Hepatocyte (in vitro differentiated cells): ENCODE measurements at regions not wholly inside any gene's neighbourhood (a gene's known extent, or its start where the extent isn't known, plus 50 kb on each side); places are given as distances from the start of the nearest gene placed in this dataset.
"Not testable (repeated sequence)": the region's sequence is repeated elsewhere in the genome, so short reads cannot be mapped to it uniquely, and the experiment has no call there.

ENCODE experiments used
- DNase-seq: peaks from one replicate; pipeline ENCODE4 v3.0.0-alpha.2; 2016; ENCODE audit warnings: low spot score
- H2AFZ ChIP-seq: fragments of 200-600 bp; sonication (generic); 2 replicates; pipeline ENCODE4 v1.6.0; 2016; ENCODE audit warnings: antibody characterized with exemption, mild to moderate bottlenecking
- H3K27ac ChIP-seq: fragments of 200-600 bp; sonication (generic); 2 replicates; pipeline ENCODE4 v1.5.1; 2016; ENCODE audit warnings: mild to moderate bottlenecking
- H3K27me3 ChIP-seq: fragments of 200-600 bp; sonication (generic); 2 replicates; pipeline ENCODE4 v1.6.1; 2016
- H3K36me3 ChIP-seq: fragments of 200-600 bp; sonication (generic); replicated peaks from 2 replicates; pipeline ENCODE4 v1.5.1; 2016; ENCODE audit warnings: low read depth; ENCODE audit not compliant: insufficient read depth
- H3K4me1 ChIP-seq: fragments of 200-600 bp; sonication (generic); 2 replicates; pipeline ENCODE4 v1.5.1; 2016; ENCODE audit warnings: mild to moderate bottlenecking, moderate library complexity; ENCODE audit not compliant: insufficient read depth
- H3K4me2 ChIP-seq: fragments of 200-600 bp; sonication (generic); 2 replicates; pipeline ENCODE4 v1.6.0; 2016
- H3K4me3 ChIP-seq: fragments of 200-600 bp; sonication (generic); 2 replicates; pipeline ENCODE4 v1.5.1; 2016; ENCODE audit warnings: mild to moderate bottlenecking
- H3K79me2 ChIP-seq: fragments of 200-600 bp; sonication (generic); 2 replicates; pipeline ENCODE4 v1.6.0; 2017; ENCODE audit warnings: mild to moderate bottlenecking
- H3K9me2 ChIP-seq: fragments of 200-600 bp; sonication (generic); replicated peaks from 2 replicates; pipeline ENCODE4 v1.6.0; 2017; ENCODE audit warnings: mild to moderate bottlenecking; ENCODE audit not compliant: insufficient read depth
- H3K9me3 ChIP-seq: fragments of 200-600 bp; sonication (generic); 2 replicates; pipeline ENCODE4 v1.5.1; 2016; ENCODE audit warnings: low read depth, mild to moderate bottlenecking
- H4K20me1 ChIP-seq: fragments of 200-600 bp; sonication (generic); 2 replicates; pipeline ENCODE4 v1.6.0; 2016; ENCODE audit warnings: mild to moderate bottlenecking; ENCODE audit not compliant: insufficient read depth, poor library complexity, severe bottlenecking
- EZH2 ChIP-seq: fragments of 200-600 bp; sonication (generic); IDR thresholded peaks from 2 replicates; pipeline ENCODE4 v1.6.1; 2016; ENCODE audit warnings: antibody characterized with exemption, mild to moderate bottlenecking, borderline replicate concordance
- EZH2phosphoT487 ChIP-seq: fragments of 200-600 bp; sonication (generic); IDR thresholded peaks from one replicate; pipeline ENCODE4 v1.6.1; 2018; ENCODE audit warnings: antibody characterized with exemption, mild to moderate bottlenecking, low read depth, moderate library complexity; ENCODE audit not compliant: unreplicated experiment, severe bottlenecking
- WGBS: methylation state at CpG from one replicate; pipeline ENCODE4 v1.1.6; 2016; ENCODE audit warnings: low lambda C conversion rate; ENCODE audit errors: missing lambda C conversion rate; 5-methylcytosine and 5-hydroxymethylcytosine counted together
- TF ChIP-seq, protein P1 (sequence below): fragments of 200-600 bp; sonication (generic); IDR thresholded peaks from 2 replicates; pipeline ENCODE4 v1.5.1; 2016; ENCODE audit warnings: antibody characterized with exemption, mild to moderate bottlenecking; ENCODE audit not compliant: poor library complexity

DNA sequence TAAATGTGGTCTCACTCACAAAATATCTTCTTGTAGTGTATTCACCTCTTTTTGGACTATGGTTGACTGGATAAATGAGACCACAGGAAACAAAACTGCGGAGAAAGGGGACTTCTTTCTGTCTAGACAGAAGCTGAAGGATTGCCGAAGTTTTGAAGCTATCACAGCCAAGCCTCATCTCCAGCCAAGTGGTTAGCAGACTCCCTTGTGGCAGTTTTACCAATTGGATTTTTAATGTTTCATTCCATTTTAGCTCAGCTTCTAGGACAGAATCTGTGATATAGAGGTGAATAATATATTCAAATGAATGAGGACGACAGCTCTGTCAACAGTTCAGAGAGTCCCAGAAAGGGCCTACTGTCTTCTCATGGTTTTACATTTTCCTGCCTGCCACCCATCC, 215.7 kb upstream of the ZNF608 start:
- Histone ChIP-seq H3K36me3 (no peaks in the 10 kb centered on the region), H3K79me2 (no peaks in the 10 kb centered on the region), H3K9me2 (no peaks in the 10 kb centered on the region), H4K20me1 (no peaks in the 10 kb centered on the region), H3K27ac (no peak overlapping the region), H3K4me1 (peaks cover 9% of the 10 kb centered on the region), H3K4me2 (no peak overlapping the region), H3K27me3 (no peaks in the 10 kb centered on the region), H3K9me3 (no peaks in the 10 kb centered on the region), H2AFZ (no peak overlapping the region), H3K4me3 (no peak overlapping the region)
- no peak for DNase-seq
- TF ChIP-seq, protein P1, sequence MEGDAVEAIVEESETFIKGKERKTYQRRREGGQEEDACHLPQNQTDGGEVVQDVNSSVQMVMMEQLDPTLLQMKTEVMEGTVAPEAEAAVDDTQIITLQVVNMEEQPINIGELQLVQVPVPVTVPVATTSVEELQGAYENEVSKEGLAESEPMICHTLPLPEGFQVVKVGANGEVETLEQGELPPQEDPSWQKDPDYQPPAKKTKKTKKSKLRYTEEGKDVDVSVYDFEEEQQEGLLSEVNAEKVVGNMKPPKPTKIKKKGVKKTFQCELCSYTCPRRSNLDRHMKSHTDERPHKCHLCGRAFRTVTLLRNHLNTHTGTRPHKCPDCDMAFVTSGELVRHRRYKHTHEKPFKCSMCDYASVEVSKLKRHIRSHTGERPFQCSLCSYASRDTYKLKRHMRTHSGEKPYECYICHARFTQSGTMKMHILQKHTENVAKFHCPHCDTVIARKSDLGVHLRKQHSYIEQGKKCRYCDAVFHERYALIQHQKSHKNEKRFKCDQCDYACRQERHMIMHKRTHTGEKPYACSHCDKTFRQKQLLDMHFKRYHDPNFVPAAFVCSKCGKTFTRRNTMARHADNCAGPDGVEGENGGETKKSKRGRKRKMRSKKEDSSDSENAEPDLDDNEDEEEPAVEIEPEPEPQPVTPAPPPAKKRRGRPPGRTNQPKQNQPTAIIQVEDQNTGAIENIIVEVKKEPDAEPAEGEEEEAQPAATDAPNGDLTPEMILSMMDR, result no peak
- TF ChIP-seq EZH2phosphoT487 (no peak), EZH2 (no peak)
- 84% methylated on average over 3 of the region's 3 CpGs for WGBS

DNA sequence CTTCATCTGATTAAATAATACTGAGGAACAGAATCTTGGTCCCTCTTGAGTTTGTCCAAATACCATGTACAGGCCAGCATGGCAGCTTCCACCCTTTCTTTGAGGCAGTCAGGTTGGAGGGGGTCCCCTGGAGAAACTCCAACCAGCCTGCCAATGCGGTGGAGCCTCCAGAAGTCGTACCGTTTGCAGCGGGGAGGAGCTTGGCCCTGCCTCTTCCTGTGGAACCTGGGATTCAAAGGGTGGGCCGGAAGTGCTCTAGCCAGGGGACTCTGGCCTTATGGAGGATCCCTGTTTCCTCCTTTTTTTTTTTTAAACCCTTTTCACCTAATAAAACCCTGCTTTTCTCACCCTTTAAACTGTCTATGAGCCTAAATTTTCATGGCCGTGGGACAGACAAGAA, 216.3 kb upstream of the ZNF608 start:
- H2AFZ ChIP-seq, result no peak overlapping the region
- no peaks in the 10 kb centered on the region for H3K27me3 ChIP-seq
- no peak overlapping the region for H3K4me2 ChIP-seq
- no peak overlapping the region for H3K4me3 ChIP-seq
- no peaks in the 10 kb centered on the region for H3K9me2 ChIP-seq
- no peaks in the 10 kb centered on the region for H3K36me3 ChIP-seq
- no peaks in the 10 kb centered on the region for H3K79me2 ChIP-seq
- H4K20me1 ChIP-seq, result no peaks in the 10 kb centered on the region
- H3K9me3 ChIP-seq, result no peaks in the 10 kb centered on the region
- no peak for TF ChIP-seq EZH2
- no peak for TF ChIP-seq EZH2phosphoT487
- TF ChIP-seq, protein P1, result no peak
- peaks cover 9% of the 10 kb centered on the region for H3K4me1 ChIP-seq
- no peak overlapping the region for H3K27ac ChIP-seq
- DNase-seq, result no peak
- WGBS, result 70% methylated on average over 6 of the region's 6 CpGs

DNA sequence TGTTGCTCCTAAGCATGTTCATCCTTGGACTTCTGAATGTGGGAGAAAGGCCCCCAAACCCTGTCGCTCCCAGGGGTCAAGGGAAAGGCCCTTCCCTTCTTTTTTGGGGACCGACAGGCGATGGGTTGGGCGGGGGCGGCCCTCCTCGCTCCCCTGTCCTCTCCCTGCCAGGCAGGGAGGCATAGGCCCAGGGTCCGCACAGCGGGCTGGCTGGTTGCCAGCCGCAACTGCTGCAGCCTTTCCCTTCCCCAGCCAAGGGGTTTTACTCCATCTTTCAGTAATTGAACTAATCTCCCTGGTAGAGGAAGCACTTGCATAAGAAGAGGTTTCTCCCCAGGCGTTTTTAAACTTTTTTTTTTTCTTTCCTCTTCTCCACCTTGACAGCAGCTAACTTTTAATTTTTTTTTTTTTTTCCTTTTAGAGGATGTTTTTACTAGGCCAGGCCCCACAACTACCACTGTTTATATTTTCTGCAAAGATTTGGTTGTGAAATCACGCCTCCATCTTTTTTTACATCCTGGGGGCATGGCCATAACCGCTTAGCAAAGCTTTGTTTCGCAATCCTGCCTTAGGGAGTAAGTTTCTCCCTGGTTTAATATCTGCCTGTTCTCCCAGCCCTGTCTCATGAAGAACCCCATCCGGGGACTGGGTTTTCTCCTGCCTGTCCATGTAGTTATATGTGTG, 216.9 kb upstream of the ZNF608 start:
- Histone ChIP-seq H4K20me1 (no peaks in the 10 kb centered on the region), H3K4me2 (peak overlapping the region; percentile 21), H2AFZ (no peak overlapping the region), H3K27me3 (no peaks in the 10 kb centered on the region), H3K4me3 (no peak overlapping the region), H3K36me3 (no peaks in the 10 kb centered on the region), H3K27ac (peak overlapping the region; percentile 44), H3K79me2 (no peaks in the 10 kb centered on the region), H3K9me2 (no peaks in the 10 kb centered on the region), H3K9me3 (no peaks in the 10 kb centered on the region), H3K4me1 (peaks cover 9% of the 10 kb centered on the region)
- 52% methylated on average over 14 of the region's 14 CpGs for WGBS
- DNase-seq, result peak; percentile 73
- TF ChIP-seq EZH2, result no peak
- TF ChIP-seq, protein P1, result no peak
- no peak for TF ChIP-seq EZH2phosphoT487

DNA sequence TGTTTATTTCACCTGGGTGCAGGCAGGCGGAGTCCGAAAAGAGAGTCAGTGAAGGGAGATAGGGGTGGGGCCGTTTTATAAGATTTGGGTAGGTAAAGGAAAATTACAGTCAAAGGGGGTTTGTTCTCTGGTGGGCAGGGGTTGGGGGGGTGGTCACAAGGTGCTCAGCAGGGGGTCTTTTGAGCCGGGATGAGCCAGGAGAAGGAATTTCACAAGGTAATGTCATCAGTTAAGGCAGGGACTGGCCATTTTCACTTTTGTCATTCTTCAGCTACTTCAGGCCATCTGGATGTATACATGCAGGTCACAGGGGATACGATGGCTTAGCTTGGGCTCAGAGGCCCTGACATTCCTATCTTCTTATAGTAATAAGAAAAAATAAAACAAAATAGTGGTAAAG, 220.3 kb upstream of the ZNF608 start:
- H3K4me1 ChIP-seq, H2AFZ ChIP-seq, H3K9me2 ChIP-seq, H4K20me1 ChIP-seq, DNase-seq, H3K27ac ChIP-seq, H3K36me3 ChIP-seq, H3K79me2 ChIP-seq, H3K27me3 ChIP-seq, H3K9me3 ChIP-seq, H3K4me3 ChIP-seq, H3K4me2 ChIP-seq: not testable (repeated sequence)
- WGBS, result 71% methylated on average over 5 of the region's 5 CpGs

DNA sequence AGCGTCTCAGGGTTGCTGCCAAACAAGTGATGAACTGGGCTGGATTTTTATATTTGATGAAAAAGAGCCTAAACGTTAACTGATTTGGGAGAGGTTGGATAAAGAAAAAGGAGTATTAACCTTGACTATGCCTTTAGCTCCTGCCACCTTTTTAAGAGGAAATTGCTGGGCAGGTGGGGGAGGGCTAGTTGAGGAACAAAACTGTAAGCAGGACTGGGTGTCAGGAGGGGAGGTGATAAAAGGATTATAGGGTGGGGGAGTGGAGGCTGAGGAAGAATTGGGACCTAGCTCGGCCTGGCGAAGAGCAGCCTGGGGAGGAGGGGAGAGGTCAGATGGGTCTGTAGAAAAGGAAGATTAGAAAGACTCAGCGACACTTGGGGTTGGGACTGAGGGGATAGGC, 223.9 kb upstream of the ZNF608 start:
- not testable (repeated sequence) for H3K4me1 ChIP-seq, H4K20me1 ChIP-seq, H3K4me3 ChIP-seq, H3K36me3 ChIP-seq, H2AFZ ChIP-seq, H3K4me2 ChIP-seq, H3K79me2 ChIP-seq, H3K27me3 ChIP-seq, H3K27ac ChIP-seq, H3K9me3 ChIP-seq, DNase-seq, H3K9me2 ChIP-seq
- WGBS, result 76% methylated on average over 3 of the region's 5 CpGs
